Pancreas (tissue), 10 donors: ENCODE measurements at regions not wholly inside any gene's neighbourhood (a gene's known extent, or its start where the extent isn't known, plus 50 kb on each side); places are given as distances from the start of the nearest gene placed in this dataset.

Experiments used
- ATAC-seq, 4 donors: fragments of 200-7000 bp; cut with Tn5 transposase; one replicate each; pipeline versions ENCODE4 v1.8.0 to v1.9.1; 2020; ENCODE audit warnings: mild to moderate bottlenecking in 4 of 4, moderate library complexity in 4 of 4
- DNase-seq, 6 donors: peaks; one replicate each; pipeline ENCODE4 v3.0.0-alpha.2; 2020
- FAIRE-seq: peaks from 2 replicates; lab custom pipeline; 2012; peaks lifted over from hg19 to GRCh38; lab: Jason Lieb, UNC
- H3K27ac ChIP-seq, 4 donors: fragments of 200-600 bp; sonication (generic); 1 replicate in 3 of 4; 2 replicates in 1 of 4; pipeline versions ENCODE4 v1.5.0 to v1.8.0; 2020
- H3K27me3 ChIP-seq, 4 donors: fragments of 200-600 bp; one replicate each; pipeline ENCODE4 v1.8.0; 2021
- H3K36me3 ChIP-seq, 3 donors: fragments of 200-600 bp; sonication (generic) in 1 of 3; one replicate each; pipeline versions ENCODE4 v1.5.0 to v1.8.0; 2020 to 2021
- H3K4me1 ChIP-seq, 3 donors: fragments of 200-600 bp; one replicate each; pipeline ENCODE4 v1.8.0; 2021
- H3K4me3 ChIP-seq, 4 donors: fragments of 200-600 bp; sonication (generic) in 2 of 4; one replicate each; pipeline versions ENCODE4 v1.5.0 to v1.8.0; 2020 to 2021
- H3K9me3 ChIP-seq, 4 donors: fragments of 200-600 bp; one replicate each; pipeline ENCODE4 v1.8.0; 2021
- CTCF ChIP-seq, 4 donors: fragments of 200-600 bp; sonication (generic) in 3 of 4; IDR thresholded peaks; one replicate each; pipeline versions ENCODE4 v1.5.0 to v1.8.0; 2021; ENCODE audit warnings: antibody characterized with exemption in 4 of 4
- WGBS, 2 donors: extraction: QIAGEN DNeasy Blood & Tissue Kit; methylation state at CpG; one replicate each; pipeline ENCODE4 v1.1.7; 2013; 5-methylcytosine and 5-hydroxymethylcytosine counted together
- intact Hi-C, 3 donors: fragments of 100-400 bp; cut with DNase I; formaldehyde crosslinking; loops; one replicate each; pipeline versions ENCODE4 v1.11.1 to v1.14.2; 2022
- donor health status: healthy with polysubstance abuse.
- donor health status: DM: no; HTN: no; CAD: no; lungs with moderate emphysema.
- donor health status: DM: no; HTN: no; CAD: no.
- donor health status: control.
- donor health status: control.
- donor health status: Bipolar disorder and iron deficiency.
- donor health status: DM: yes; HTN: yes; CAD: no.
- donor health status: DM: no; HTN: no; CAD: no.
- donor health status: DM: no; HTN: no; CAD: no.
- donor health status: DM: yes; HTN: yes; CAD: no.

GRCh38 chr14:89533136-89533535 lies 116.1 kb upstream of the FOXN3 start:
- TF ChIP-seq CTCF (IDR thresholded peaks at IDR 0.05): no peak
- Histone ChIP-seq H3K4me3 (no peak overlapping the region), H3K27ac (no peak overlapping the region), H3K27me3 (no peaks in the 10 kb centered on the region), H3K4me1 (no peaks in the 10 kb centered on the region), H3K9me3 (no peaks in the 10 kb centered on the region), H3K36me3 (no peaks in the 10 kb centered on the region)
- intact Hi-C loops: no loop called here
- no peak for DNase-seq
- no peak for ATAC-seq
- 96 to 98% methylated on average over 12 of the region's 12 CpGs for WGBS, 2 donors
- no peak for FAIRE-seq

GRCh38 chr14:89531661-89532335 lies 114.8 kb upstream of the FOXN3 start:
- no peaks in the 10 kb centered on the region for H3K36me3 ChIP-seq
- FAIRE-seq (no peak), ATAC-seq (no peak), DNase-seq (no peak)
- H3K4me1 ChIP-seq: no peaks in the 10 kb centered on the region
- H3K27me3 ChIP-seq: no peaks in the 10 kb centered on the region
- H3K4me3 ChIP-seq: no peak overlapping the region
- TF ChIP-seq CTCF (IDR thresholded peaks at IDR 0.05): no peak
- WGBS, 2 donors: 81 to 83% methylated on average over 9 of the region's 9 CpGs
- intact Hi-C loops: no loop called here
- no peak overlapping the region for H3K27ac ChIP-seq
- H3K9me3 ChIP-seq: no peaks in the 10 kb centered on the region

DNA sequence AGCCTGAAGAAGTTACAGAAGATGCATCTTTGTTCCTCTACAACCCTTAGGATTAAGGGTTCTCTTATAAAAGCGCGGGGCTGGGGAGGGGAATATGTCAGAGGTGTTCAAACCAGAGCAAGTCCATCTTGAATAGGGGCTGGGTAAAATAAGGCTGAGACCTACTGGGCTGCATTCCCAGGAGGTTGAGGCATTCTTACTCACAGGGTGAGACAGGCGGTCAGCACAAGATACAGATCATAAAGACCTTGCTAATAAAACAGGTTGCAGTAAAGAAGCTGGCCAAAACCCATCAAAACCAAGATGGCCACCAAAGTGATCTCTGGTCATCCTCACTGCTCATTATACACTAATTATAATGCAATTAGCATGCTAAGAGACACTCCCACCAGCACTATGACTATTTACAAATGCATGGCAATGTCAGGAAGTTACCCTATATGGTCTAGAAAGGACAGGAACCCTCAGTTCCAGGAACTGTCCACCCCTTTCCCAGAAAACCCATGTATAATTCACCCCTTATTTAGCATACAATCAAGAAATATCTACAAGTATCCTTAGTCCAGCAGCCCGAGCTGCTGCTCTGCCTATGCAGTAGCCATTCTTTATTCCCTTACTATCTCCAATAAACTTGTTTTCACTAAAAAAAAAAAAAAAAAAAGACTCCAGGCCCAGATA lies 108.1 kb upstream of the FOXN3 start:
- no peak for ATAC-seq
- no peak overlapping the region for H3K4me3 ChIP-seq
- no peaks in the 10 kb centered on the region for H3K36me3 ChIP-seq
- H3K9me3 ChIP-seq: no peaks in the 10 kb centered on the region
- no peak for FAIRE-seq
- DNase-seq: no peak
- H3K27ac ChIP-seq: no peak overlapping the region
- H3K4me1 ChIP-seq: peaks cover 0 to 3% (median 0%) of the 10 kb centered on the region in 3 donors
- intact Hi-C loops: no loop called here
- H3K27me3 ChIP-seq: no peaks in the 10 kb centered on the region
- 97 to 98% methylated on average over 4 of the region's 4 CpGs for WGBS, 2 donors
- no peak for TF ChIP-seq CTCF (IDR thresholded peaks at IDR 0.05)

DNA sequence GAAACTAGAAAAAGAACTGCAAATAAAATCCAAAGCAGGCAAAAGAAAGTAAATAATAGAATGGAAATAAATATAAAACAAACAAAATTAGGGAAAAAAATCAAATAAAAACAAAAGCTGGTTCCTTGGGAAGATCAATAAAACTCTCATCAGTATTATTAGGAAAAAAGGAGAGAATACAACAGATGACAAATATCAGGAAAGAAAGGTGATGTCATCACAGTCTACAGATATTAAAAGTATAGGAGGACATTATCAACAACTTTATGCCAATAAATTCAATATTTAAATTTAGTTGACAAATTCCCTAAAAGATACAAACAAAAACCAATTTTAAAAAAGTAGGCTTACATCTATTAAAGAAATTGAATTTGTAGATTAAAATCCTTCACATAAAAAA lies 107.4 kb upstream of the FOXN3 start:
- Histone ChIP-seq H3K9me3 (no peaks in the 10 kb centered on the region), H3K27me3 (no peaks in the 10 kb centered on the region), H3K4me1 (peaks cover 0 to 3% (median 0%) of the 10 kb centered on the region in 3 donors), H3K36me3 (no peaks in the 10 kb centered on the region), H3K4me3 (no peak overlapping the region), H3K27ac (no peak overlapping the region)
- FAIRE-seq (peak; percentile 60), DNase-seq (no peak), ATAC-seq (no peak)
- intact Hi-C loops: no loop called here
- no peak for TF ChIP-seq CTCF (IDR thresholded peaks at IDR 0.05)

DNA sequence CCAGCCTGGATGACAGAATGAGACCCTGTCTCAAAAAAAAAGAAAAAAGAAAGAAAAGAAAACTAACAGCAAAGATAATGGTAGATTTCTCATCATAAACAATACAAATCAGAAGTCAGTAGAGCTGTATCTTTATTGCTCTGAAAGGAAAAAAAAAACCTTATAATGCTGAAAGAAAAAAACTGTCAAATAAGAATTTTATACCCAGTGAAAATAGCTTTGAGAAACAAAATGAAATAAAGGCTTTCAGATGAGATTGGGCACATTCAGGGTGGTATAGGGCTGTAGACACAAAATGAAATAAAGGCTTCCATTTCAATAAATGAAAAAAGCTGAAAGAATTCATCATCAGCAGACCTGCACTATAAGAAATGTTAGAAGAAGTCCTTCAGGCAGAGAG lies 105.0 kb upstream of the FOXN3 start:
- no peaks in the 10 kb centered on the region for H3K9me3 ChIP-seq
- FAIRE-seq (no peak), DNase-seq (no peak), ATAC-seq (no peak)
- H3K4me1 ChIP-seq: peaks cover 0 to 3% (median 0%) of the 10 kb centered on the region in 3 donors
- no peak overlapping the region for H3K4me3 ChIP-seq
- TF ChIP-seq CTCF (IDR thresholded peaks at IDR 0.05): no peak
- H3K27me3 ChIP-seq: no peaks in the 10 kb centered on the region
- no peaks in the 10 kb centered on the region for H3K36me3 ChIP-seq
- intact Hi-C loops: no loop called here
- H3K27ac ChIP-seq: no peak overlapping the region
